ENCODE measurements at regions not wholly inside any gene's neighbourhood (a gene's known extent, or its start where the extent isn't known, plus 50 kb on each side); places are given as distances from the start of the nearest gene placed in this dataset.
"Not testable (repeated sequence)": the region's sequence is repeated elsewhere in the genome, so short reads cannot be mapped to it uniquely, and the experiment has no call there.

DNA sequence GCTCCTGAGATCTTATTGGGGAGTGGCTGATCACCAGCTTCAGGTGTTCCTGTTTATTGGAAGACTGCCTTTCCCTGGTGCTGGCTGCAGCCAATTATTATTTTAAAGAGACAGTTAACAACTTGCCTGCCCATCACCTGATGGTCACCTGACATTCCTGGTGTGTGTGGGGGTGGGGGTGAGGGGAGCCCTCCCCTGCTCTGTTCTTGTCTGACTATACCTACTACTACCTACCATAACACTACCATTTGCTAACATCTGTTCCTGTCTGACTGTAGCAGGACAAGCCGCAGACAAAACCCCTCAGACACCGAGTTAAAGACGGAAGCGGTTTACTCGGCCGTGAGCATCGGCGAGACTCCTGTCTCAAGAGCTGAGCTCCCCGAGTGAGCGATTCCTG is 54.9 kb upstream of the NBPF3 start:
- DNase-seq = no peak

DNA sequence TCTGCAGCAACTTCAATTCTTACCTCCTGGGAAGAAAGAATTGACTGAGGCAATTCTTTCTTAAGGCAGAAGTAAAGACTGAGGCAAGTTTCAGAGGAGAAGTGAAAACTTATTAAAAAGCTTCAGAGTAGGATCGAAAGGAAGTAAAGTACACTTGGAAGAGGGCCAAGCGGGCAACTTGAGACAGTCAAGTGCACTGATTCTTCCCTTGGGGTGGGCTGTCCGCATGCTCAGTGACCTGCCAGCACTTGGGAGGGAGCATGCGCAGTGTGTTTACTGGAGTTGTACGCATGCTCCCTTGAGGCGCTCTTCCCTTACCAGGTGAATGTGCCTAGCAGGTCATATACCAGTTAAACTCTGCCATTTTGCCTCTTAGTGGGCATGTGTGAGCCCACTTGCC is 55.3 kb upstream of the NBPF3 start:
- no peak for DNase-seq

DNA sequence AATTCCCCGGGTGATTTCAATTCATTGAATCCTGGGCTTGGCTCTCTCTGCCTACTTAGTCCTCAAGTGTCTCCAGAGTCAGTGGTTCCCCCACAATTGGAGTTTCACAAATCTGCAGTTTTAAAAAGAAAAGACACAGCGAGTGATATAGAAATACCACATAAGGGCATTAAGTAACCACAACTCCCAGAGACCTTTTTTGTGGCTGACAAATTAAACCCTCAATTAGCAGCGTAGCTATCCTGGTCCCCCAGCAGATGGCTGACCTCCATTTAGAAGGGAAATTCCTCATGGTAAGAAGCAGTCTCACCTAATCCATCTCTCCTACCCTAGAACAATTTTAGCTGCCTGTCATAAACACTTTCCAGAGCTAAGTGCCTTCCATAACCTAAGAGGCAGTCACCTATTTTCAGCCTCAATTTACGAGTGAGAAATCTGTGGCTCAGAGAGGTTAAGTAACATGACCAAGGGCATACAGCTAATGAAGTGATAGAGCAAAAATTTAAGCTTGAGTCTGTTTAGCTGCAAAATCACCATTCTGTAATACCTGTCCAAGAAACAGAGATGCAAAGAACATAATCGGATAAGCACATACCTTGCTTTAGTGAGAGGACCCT is 56.0 kb upstream of the NBPF3 start:
- DNase-seq = no peak

DNA sequence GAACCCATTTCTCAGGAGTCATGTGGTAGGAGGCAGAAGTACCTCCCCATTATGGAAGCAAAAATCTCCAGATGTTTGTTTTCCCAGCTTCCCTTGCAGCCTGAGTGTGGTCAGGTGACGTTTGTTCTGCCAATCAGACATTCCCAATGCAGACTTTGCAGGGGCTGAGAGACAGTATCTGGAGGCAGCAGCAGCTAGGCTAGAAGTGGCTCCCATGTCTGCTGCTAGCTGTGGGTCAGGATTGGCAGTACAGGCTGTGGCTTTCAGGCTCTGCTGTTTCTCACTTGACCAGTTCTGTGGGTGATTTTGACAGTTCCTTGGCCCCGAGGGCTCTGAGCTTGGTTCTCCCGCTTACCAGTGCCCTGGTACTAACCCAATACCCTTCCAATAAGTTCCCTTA is 58.6 kb upstream of the NBPF3 start:
- no peak for DNase-seq

DNA sequence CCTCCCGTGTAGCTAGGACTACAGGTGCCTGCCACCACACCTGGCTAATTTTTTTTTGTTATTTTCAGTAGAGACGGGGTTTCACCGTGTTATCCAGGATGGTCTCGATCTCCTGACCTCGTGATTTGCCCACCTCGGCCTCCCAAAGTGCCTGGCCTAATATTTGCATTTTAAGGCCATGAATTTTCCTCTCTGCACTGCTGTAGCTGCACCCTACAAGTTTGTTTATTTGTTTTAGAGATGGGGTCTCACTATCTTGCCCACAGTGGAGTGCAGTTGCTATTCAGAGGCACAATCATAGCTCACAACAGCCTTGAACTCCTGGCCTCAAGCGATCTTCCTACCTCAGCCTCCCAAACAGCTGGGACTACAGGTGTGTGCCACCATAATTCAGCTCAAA is 59.8 kb upstream of the NBPF3 start:
- DNase-seq = not testable (repeated sequence)

DNA sequence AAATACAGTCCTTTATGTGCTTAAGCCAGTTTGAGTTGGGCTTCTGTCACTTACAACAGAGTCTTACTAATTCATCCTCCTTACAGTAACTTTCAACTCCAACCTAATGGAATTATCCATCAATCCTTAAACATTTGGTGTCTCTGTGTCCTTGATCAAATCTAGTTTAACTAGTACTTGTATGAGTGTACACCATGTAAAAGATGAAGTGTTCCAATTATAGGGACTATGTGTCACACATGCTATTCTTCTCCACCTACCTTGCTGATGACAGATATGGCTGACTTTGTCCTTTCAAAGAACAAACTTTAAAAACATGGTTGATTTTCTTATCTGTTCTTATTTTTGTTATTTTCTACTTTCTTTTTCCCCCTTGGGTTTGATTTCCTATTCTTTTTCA is 60.4 kb upstream of the NBPF3 start:
- DNase-seq = no peak

DNA sequence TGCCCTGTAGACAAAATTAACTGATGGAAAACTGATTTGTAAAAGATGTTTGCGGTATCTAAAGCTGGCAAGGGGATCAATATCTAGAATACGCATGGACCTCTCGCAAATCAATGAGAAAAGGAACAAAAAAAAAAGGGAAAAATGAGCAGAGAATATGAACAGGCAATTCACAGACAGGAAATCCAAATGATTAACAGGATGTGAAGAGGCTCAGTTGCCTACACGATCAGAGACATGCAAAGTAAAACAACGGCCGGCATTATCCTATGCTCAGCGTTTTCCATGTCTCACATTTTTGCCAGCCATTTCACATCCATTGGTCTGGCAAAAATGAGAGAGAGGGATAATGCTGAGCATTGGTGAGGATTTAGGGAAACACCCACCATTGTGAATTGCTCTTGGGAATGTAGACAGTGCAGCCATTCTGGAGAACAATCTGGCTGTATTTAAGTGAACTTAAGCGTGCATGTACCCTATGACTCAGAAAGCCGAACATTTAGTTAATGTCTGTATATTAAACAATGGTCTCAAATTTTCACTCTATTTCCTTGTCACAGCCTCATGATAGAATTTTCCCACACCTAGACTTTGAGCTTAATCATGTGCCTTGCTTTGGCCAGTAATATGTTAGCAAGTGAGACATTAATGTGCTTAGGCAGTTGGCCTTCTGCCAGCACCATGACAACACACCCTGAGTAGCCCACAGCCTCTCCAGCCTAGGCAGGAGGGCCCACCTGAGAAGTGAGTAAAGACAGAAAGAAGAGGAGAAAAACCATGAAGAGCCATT is 61.0 kb upstream of the NBPF3 start:
- no peak for DNase-seq

DNA sequence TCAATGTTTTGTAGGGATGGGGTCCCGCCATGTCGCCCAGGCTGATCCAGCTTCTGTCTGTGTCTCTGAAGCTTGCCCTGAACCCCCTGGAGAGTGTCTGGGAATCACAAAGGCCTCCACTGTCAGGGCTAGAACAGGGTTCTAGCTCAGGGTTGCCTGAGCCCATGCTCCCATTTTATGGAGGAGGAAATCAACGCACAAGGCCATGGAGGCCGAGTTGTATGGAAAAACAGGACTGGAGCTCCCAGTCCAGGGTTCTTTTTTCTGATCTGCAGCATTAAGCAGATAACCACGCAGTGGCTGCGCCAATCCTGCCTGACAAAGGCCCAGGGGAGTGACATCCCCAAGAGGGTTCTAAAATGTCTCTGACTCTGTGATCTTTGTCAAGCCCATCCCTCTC is 67.6 kb upstream of the NBPF3 start:
- DNase-seq = no peak

DNA sequence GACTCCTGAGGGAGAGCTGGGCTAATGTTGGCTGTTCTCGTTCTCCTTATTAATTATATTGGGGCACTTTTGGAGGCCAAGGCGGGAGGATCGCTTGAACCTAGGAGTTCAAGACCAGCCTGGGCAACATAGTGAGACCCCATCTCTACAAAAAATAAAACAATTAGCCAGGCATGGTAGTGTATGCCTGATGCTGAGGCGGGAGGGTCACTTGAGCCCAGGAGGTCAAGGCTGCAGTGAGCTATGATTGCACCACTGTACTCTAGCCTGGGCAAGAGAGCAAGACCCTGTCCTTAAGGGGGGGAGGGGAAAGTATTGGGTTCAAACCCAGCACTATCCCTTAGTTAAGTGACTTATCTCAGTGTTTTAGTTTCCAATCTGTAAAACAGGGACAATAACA is 70.0 kb upstream of the NBPF3 start:
- no peak for DNase-seq

DNA sequence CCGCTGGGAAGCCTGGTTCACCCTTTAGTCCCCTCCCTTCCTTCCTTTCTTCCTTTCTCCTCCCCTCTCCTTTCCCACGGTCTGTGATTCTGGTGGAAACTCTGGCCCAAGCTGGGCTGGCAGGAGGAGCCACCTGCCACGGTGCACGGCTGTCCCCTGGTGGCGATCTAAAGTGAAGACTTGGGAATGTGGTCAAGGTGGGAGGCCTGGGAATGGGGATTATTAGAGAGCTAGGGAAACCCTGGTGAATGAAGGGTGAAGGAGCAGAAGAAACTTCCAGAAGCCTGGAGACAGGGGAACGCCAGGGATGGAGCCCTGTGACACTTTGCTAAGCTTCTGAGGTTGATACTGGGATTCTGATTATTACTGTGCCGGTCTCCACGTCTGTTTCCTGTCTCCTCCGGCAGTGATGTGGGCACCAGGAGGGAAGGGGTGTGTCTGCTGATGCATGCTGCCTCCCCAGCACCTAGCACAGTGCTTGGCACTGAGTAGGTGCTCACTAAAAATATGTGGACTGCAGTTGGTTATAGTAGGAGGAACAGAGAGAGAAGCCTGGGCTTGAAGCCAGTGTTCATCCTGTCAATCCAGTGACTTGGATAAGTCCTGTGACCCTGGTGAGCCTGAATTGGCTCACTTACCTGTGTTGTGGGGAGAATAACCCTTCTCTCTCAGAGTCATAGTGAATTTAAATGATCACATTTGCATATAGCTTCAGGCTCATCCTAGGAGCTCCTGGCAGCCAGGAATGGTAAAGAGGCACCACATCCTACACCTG is 71.2 kb upstream of the NBPF3 start:
- peak; percentile 70 for DNase-seq

DNA sequence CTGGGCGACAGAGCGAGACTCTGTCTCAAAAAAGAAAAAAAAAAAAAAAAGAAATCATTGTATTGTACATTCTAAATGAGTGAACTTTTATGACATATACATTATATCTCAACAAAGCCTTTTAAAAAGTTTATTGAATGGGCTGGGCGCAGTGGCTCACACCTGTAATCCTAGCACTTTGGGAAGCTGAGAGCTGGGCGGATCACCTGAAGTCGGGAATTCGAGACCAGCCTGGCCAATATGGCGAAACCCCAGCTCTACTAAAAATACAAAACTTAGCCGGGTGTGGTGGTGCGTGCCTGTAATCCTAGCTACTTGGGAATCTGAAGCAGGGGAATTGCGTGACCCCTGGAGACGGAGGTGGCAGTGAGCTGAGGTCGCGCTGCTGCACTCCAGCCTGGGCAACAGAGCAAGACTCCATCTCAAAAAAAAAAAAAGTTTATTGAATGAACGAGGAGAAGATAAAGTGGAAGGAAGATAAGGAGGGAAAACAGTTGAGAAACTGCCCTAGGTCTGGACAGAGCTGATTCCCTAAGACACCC is 71.9 kb upstream of the NBPF3 start:
- DNase-seq = not testable (repeated sequence)

DNA sequence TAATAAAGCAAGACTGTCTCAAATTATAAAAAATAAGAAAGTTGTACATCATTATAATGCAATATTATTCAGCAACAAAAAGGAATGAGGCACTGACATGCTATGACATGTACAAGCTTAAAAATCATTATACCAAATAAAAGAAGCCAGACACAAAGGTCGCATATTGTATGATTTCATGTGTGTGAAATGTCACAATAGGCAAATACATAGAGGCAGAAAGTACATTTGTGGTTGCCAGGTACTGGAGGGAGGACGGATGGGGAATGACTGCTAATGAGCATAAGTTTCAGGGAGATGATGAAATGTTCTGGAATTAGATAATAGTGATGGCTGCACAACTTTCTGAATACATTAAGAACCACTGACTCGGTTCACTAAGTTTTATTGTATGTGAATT is 73.6 kb upstream of the NBPF3 start:
- DNase-seq = no peak

DNA sequence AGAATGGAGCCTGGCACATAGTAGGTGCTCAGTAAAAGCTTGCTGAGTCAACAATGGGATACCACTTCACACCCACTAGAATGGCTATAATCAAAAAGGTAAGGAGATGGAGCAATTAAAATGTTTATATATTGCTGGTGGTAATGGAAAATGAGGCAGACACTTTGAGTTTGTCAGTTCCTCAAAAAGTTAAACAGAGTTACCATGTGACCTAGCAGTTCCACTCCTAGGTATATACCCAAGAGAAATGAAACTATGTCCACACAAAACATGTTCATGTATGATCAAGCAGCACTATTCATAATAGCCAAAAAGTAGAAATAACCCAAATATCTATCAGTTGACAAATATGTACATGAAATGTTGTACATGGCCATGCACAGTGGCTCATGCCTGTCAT is 74.8 kb upstream of the ECE1 start:
- no peak for DNase-seq

DNA sequence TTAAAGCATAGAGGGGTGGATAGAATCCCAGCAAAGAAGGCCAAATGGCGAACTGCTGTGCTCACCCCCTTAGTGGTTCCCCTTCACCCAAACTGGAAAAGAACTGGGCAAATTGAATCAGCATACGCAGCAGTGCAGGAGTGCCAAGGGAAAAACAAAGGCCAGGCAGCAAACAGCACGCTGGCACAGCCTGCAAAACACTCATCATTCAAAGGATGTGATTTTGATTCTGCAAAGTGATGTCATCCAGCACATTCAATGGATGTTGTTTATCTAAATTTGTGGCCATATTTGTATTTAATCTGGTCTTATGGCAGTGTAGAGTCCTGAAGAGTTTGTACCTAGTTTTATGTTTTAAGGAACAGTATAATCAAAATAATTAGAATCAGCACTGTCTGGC is 71.8 kb upstream of the ECE1 start:
- no peak for DNase-seq

DNA sequence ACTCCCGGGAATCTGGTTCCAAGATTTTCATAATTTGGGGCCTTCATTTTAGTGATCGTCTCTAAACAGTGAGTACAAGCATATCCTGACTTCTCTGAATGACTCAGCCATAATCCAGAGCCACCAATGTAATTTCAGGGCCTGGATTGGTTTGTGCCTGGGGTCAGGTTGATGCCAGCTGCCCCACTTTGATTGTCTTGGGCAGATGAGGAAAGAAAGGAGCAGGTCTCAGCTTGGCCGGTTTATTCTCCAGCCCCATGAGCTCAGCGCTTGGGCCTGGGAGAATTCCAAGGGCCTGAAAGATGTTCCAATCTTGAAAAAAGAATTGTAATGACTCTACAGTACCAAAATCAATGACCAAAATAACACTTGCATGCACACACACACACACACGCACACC is 71.2 kb upstream of the ECE1 start:
- DNase-seq = no peak

DNA sequence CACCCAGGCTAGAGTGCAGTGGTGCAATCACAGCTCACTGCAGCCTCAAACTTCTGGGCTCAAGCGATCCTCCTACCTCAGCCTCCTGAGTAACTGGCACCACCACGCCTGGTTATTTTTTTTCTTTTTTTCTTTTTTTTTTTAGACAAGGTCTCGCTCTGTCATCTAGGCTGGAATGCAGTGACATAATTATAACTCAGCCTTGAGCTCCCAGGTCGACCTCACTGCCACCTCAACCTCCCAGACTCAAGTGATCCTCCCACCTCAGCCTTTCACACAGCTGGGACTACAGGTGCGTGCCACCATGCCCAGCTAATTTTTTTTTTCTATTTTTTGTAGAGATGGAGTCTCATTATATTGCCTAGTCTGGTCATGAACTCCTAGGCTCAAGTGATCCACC is 66.9 kb upstream of the ECE1 start:
- DNase-seq = no peak

DNA sequence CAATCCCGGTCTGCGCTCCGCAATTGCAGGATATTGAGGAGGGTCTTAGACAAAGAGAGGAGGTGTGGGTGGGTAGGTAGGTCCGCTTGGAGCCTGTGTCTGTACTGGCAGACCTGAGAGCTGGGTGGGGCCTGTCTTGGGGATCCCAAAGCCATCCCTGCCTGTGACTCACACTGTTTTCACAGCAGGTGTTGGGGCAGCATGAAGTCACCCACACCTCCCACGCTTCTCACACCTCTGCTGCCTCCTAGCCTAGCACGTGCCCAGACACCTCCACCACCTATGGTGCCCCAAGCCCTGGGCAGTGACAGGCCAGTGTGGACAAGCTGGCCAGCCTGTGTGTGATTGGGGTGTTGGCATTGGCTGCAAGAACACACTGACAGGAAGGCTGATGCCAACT is 65.7 kb upstream of the ECE1 start:
- DNase-seq = no peak

DNA sequence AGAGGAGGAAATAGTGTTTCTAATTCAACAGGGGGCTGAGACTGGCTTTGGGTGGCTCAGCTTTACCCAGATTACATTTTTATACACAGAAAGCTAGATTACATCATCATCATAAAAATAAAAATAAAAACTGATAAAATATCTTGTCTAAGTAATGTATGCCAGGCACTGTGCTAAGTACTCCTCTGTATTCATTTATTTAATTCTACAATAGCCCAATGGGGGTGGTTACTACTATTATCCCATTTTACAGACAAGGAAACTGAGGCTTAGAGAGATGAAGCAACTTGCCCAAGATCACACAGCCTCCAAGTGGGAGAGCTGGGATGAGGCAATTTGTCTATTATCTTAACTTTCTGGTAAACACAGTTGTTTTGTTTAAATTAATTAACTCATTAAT is 62.3 kb upstream of the ECE1 start:
- no peak for DNase-seq

DNA sequence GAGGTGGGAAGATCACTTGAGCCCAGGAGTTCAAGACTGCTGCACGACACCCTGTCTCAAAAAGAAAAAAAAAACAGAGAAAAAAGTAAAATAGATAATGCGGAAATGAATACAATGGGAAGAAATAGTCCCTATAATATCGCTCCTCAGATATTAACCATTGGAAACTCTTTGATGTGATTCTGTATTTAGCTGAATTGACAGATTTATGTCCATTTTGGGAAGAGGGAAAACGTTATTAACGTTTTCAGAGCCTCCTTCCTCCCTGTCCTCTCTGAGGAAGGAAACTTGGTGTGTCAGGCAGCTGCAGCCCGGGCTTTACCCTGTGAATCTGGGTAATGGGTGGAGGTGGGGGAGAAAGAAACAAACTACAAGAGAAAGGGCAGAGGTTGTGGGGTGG is 61.6 kb upstream of the ECE1 start:
- no peak for DNase-seq

DNA sequence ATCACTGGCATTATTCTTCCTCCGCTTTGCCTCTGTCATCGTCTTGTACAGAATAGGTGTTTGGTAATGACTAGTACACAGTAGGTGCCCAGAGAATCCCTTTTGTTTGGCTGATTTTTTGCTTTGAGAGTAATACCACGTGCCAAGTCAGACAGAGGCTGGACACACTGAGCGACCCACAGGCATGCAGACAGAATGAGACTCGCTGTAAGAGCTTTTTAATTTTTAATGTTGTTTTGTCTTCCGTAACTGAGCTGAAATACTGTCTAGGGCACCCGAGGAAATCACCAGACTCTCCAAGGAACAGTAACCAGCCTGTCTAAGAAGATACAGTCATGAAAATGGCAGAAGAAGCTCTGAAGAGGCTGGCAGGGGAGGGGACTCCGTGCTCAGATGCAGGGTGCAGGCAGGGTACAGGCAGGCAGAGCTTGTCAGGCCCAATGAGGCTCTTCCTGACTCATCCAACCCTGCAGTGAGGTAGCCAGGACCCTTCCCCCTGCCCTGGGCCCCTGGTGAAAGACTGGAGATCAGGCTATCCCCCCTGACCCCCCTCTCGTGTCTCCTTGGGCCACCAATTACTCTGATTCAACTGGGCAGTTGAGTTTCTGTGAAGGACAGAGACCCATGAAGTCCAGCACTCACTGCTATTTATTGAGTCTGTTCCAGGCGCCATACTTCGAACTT is 60.1 kb upstream of the ECE1 start:
- DNase-seq = no peak

DNA sequence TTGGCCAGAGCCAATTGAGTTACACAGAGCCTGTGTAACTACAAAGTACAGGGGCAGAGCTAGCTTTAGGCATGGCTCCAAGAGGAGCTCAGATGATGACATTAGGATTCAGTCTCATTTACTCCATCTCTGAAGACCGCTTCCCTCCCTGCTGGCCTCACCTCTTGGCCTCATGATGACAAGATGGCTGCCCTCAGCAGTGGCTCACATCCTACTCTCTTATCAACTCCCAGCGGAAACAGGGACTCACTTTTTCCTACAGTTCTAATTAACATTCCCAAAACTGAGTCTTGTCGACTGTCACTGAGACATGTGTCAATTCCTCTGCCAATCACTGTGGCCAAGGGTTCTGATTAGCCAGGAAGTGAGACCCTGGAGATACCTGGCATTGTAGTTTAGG is 59.4 kb upstream of the ECE1 start:
- DNase-seq = no peak

DNA sequence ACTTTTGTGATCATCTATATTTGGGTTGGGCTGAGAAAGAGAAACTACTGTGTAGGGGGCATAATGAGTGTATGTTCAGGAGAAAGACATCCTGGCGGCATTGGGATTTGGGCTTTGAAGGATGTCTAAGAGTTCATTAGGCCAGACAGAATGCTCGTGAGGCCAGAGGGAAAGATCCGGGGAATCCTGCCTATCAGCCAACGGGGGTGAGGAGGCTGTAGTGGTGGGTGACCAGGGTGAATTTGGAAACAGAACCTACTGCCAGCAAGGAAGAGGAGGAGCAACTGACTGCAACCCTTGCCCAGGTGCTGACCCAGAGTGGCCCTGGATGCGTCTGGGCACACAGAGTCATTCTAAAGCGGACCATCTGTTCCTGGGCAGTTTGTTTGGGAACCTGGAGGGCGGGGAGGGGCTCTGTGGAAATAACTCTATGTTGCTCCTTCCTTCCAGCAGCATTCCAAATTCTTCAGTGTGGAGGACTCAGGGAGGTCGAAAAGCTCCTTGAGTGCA is 56.9 kb upstream of the ECE1 start:
- DNase-seq = no peak
